ENCODE measurements at regions not wholly inside any gene's neighbourhood (a gene's known extent, or its start where the extent isn't known, plus 50 kb on each side); places are given as distances from the start of the nearest gene placed in this dataset.

GRCh38 chr16:26510924-26511323 is 555.8 kb upstream of the C16orf82 start:
- Histone ChIP-seq H3K9me3 (ENCODE audit: control insufficient read depth in 1 of 2, insufficient read depth in 1 of 2, low read length in 2 of 2) (peaks cover 0 to 4% of the 10 kb centered on the region in 2 experiments), H3K27ac (ENCODE audit: low read depth in 1 of 2, low read length in 2 of 2) (no peak overlapping the region), H3K4me1 (ENCODE audit: insufficient read depth, low read length) (no peaks in the 10 kb centered on the region), H3K27me3 (ENCODE audit: control insufficient read depth in 1 of 2, insufficient read depth in 2 of 2, low read length in 2 of 2) (no peaks in the 10 kb centered on the region), H3K36me3 (ENCODE audit: insufficient read depth, low read length) (no peaks in the 10 kb centered on the region), H3K4me3 (ENCODE audit: low read length) (no peak overlapping the region)
- peaks cover 10% of the 10 kb centered on the region for H3K27me3 Mint-ChIP-seq
- DNase-seq: no peak
- H3K27ac Mint-ChIP-seq: no peak overlapping the region
- no peaks in the 10 kb centered on the region for H3K9me3 Mint-ChIP-seq
- CTCF ChIA-PET: interaction anchor here (0.6 kb wide), 1 partner anchor 318 kb away, joined by 3 read pairs; no protein-coding TSS in a partner anchor
- no peak for TF ChIP-seq CTCF (IDR thresholded peaks at IDR 0.05)
- no peak for ATAC-seq (ENCODE audit: poor library complexity)
- no peaks in the 10 kb centered on the region for H3K36me3 Mint-ChIP-seq (ENCODE audit: low read depth)
- no peak overlapping the region for H3K4me3 Mint-ChIP-seq
- no peaks in the 10 kb centered on the region for H3K4me1 Mint-ChIP-seq (ENCODE audit: low read depth)
- intact Hi-C loops (cut with DNase I, micrococcal nuclease): no loop called here
- POLR2A ChIA-PET: no interaction called here

- Mint-ChIP-seq H3K4me3 (no peak overlapping the region), H3K4me1 (ENCODE audit: low read depth) (no peaks in the 10 kb centered on the region), H3K36me3 (ENCODE audit: low read depth) (no peaks in the 10 kb centered on the region), H3K27ac (no peak overlapping the region), H3K9me3 (no peaks in the 10 kb centered on the region), H3K27me3 (peaks cover 16% of the 10 kb centered on the region)
- no peak for TF ChIP-seq CTCF (IDR thresholded peaks at IDR 0.05)
- no peaks in the 10 kb centered on the region for H3K27me3 ChIP-seq (ENCODE audit: control insufficient read depth in 1 of 2, insufficient read depth in 2 of 2, low read length in 2 of 2)
- intact Hi-C loops (cut with DNase I, micrococcal nuclease): no loop called here
- H3K4me3 ChIP-seq (ENCODE audit: low read length): no peak overlapping the region
- ChIA-PET CTCF (no interaction called here), POLR2A (no interaction called here)
- DNase-seq (no peak), ATAC-seq (ENCODE audit: poor library complexity) (no peak)
- H3K27ac ChIP-seq (ENCODE audit: low read depth in 1 of 2, low read length in 2 of 2): no peak overlapping the region
- no peaks in the 10 kb centered on the region for H3K4me1 ChIP-seq (ENCODE audit: insufficient read depth, low read length)
- peaks cover 0 to 4% of the 10 kb centered on the region in 2 experiments for H3K9me3 ChIP-seq (ENCODE audit: control insufficient read depth in 1 of 2, insufficient read depth in 1 of 2, low read length in 2 of 2)
- H3K36me3 ChIP-seq (ENCODE audit: insufficient read depth, low read length): no peaks in the 10 kb centered on the region
These were observed 555.3 kb upstream of the C16orf82 start for GRCh38 chr16:26511463-26511862.

- Histone ChIP-seq H3K27ac (ENCODE audit: low read depth in 1 of 2, low read length in 2 of 2) (no peak overlapping the region), H3K27me3 (ENCODE audit: control insufficient read depth in 1 of 2, insufficient read depth in 2 of 2, low read length in 2 of 2) (peaks cover 0 to 4% of the 10 kb centered on the region in 2 experiments), H3K36me3 (ENCODE audit: insufficient read depth, low read length) (no peaks in the 10 kb centered on the region), H3K4me1 (ENCODE audit: insufficient read depth, low read length) (no peaks in the 10 kb centered on the region), H3K4me3 (ENCODE audit: low read length) (no peak overlapping the region), H3K9me3 (ENCODE audit: control insufficient read depth in 1 of 2, insufficient read depth in 1 of 2, low read length in 2 of 2) (no peaks in the 10 kb centered on the region)
- Mint-ChIP-seq H3K36me3 (ENCODE audit: low read depth) (no peaks in the 10 kb centered on the region), H3K4me3 (no peak overlapping the region), H3K4me1 (ENCODE audit: low read depth) (no peaks in the 10 kb centered on the region), H3K27me3 (peaks cover 13% of the 10 kb centered on the region), H3K9me3 (no peaks in the 10 kb centered on the region), H3K27ac (no peak overlapping the region)
- CTCF ChIA-PET: no interaction called here
- POLR2A ChIA-PET: no interaction called here
- TF ChIP-seq CTCF (IDR thresholded peaks at IDR 0.05): no peak
- DNase-seq: no peak
- ATAC-seq (ENCODE audit: poor library complexity): no peak
- intact Hi-C loops (cut with DNase I, micrococcal nuclease): no loop called here
These were observed 545.1 kb upstream of the C16orf82 start for GRCh38 chr16:26521626-26522025.
